ENCODE measurements at regions not wholly inside any gene's neighbourhood (a gene's known extent, or its start where the extent isn't known, plus 50 kb on each side); places are given as distances from the start of the nearest gene placed in this dataset.

DNA sequence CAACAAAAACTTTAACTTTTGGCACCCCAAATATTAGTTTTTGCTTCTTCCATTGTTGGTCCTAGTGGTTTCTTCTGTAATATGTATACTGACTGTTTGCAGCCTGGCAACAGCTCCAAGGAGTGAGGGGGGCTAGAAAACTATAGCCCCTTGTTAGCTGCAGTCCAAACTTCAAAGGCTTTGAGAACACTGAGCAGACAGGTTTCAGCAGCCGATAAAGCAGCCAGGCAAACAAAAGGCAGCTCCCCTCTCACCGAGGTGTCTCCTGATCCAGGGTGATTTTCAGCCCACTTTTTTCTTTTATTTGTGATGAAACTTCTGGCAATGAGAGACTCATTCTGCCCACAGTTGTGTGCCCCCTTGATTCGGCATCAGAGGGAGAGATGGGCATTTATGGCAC is 80.7 kb downstream of the OLIG3 start:
- TF ChIP-seq CTCF (IDR thresholded peaks at IDR 0.05; ENCODE audit: insufficient read depth in 1 of 2, low read depth in 1 of 2, low read length in 1 of 2, severe bottlenecking in 1 of 2, unreplicated experiment in 1 of 2) = no peak
- H3K27me3 Mint-ChIP-seq (ENCODE audit: insufficient read depth, unreplicated experiment) = no peaks in the 10 kb centered on the region
- no peaks in the 10 kb centered on the region for H3K36me3 Mint-ChIP-seq (ENCODE audit: insufficient read depth, unreplicated experiment)
- Histone ChIP-seq H3K4me3 (ENCODE audit: low read depth, low read length) (no peak overlapping the region), H3K36me3 (ENCODE audit: control insufficient read depth, insufficient read depth, low read length) (no peaks in the 10 kb centered on the region), H3K9me3 (no peaks in the 10 kb centered on the region), H3K27me3 (replicated peaks; ENCODE audit: control insufficient read depth, insufficient read depth, low read length) (no peaks in the 10 kb centered on the region), H3K4me1 (no peaks in the 10 kb centered on the region)
- POLR2A ChIA-PET = no interaction called here
- DNase-seq = no peak
- no peak overlapping the region for H3K27ac Mint-ChIP-seq (ENCODE audit: unreplicated experiment)
- CTCF ChIA-PET = interaction anchor here (0.6 kb wide), 1 partner anchor 202 kb away, joined by 3 read pairs; no protein-coding TSS in a partner anchor
- peaks cover 10% of the 10 kb centered on the region for H3K9me3 Mint-ChIP-seq (ENCODE audit: unreplicated experiment)
- no peak overlapping the region for H3K4me3 Mint-ChIP-seq (ENCODE audit: unreplicated experiment)
- BruUV-seq (replicated peaks) = no TSS peak
- intact Hi-C loops (cut with micrococcal nuclease; ENCODE audit: unreplicated experiment) = no loop called here
- H3K4me1 Mint-ChIP-seq (ENCODE audit: low read depth, unreplicated experiment) = peaks cover 7% of the 10 kb centered on the region

DNA sequence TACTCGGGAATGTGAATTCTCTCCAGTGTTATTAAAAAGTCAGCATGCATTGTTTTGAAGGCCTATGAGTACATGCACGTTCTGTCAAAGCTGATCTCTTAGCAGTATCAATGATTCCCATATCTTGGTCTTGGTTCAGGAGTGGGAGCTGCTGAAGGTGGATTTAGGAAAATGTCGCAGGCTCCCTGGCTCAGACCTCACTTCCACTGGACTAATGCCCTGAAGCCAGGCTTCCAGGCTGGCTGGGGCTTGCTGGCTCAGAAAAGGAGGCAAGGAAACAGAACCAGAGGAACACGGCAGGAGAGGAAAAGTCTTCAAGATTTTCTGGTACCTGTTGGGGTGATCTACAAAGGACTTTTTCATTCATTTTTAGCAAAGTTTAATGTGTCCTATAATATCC is 81.6 kb downstream of the OLIG3 start:
- peaks cover 10% of the 10 kb centered on the region for H3K9me3 Mint-ChIP-seq (ENCODE audit: unreplicated experiment)
- CTCF ChIA-PET = no interaction called here
- H3K36me3 Mint-ChIP-seq (ENCODE audit: insufficient read depth, unreplicated experiment) = no peaks in the 10 kb centered on the region
- intact Hi-C loops (cut with micrococcal nuclease; ENCODE audit: unreplicated experiment) = no loop called here
- no peak overlapping the region for H3K4me3 Mint-ChIP-seq (ENCODE audit: unreplicated experiment)
- TF ChIP-seq CTCF (IDR thresholded peaks at IDR 0.05; ENCODE audit: insufficient read depth in 1 of 2, low read depth in 1 of 2, low read length in 1 of 2, severe bottlenecking in 1 of 2, unreplicated experiment in 1 of 2) = no peak
- H3K4me1 Mint-ChIP-seq (ENCODE audit: low read depth, unreplicated experiment) = peaks cover 7% of the 10 kb centered on the region
- no peaks in the 10 kb centered on the region for H3K27me3 Mint-ChIP-seq (ENCODE audit: insufficient read depth, unreplicated experiment)
- H3K4me3 ChIP-seq (ENCODE audit: low read depth, low read length) = no peak overlapping the region
- H3K27me3 ChIP-seq (replicated peaks; ENCODE audit: control insufficient read depth, insufficient read depth, low read length) = no peaks in the 10 kb centered on the region
- no peak for DNase-seq
- POLR2A ChIA-PET = no interaction called here
- H3K27ac Mint-ChIP-seq (ENCODE audit: unreplicated experiment) = no peak overlapping the region
- no peaks in the 10 kb centered on the region for H3K36me3 ChIP-seq (ENCODE audit: control insufficient read depth, insufficient read depth, low read length)
- no peaks in the 10 kb centered on the region for H3K4me1 ChIP-seq
- H3K9me3 ChIP-seq = no peaks in the 10 kb centered on the region
- no TSS peak for BruUV-seq (replicated peaks)

DNA sequence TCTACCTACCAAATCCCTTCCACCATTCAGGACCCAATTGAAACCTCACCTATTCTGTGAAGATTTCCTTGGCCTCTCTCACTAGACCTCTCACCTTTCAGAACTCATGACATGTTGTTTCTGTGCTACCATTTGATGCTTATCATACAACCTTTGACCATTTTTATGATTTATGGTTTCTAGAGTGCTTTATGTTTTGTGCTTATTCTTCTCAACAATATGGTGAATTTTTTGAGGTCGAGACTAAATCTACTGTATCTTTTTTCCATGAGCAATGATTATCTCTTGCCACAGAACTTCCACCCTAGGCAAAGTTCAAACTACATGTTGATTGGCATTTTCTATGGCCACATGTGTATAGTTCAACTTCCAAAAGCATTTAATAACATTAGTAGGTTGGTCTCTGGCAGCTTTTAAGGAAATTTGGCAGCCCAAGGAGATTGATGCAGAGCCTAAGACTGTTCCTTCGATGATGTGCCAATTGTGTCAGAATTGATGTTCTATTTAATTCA is 84.9 kb downstream of the OLIG3 start:
- TF ChIP-seq CTCF (IDR thresholded peaks at IDR 0.05; ENCODE audit: insufficient read depth in 1 of 2, low read depth in 1 of 2, low read length in 1 of 2, severe bottlenecking in 1 of 2, unreplicated experiment in 1 of 2) = no peak

More for the DNA sequence above, 84.9 kb downstream of the OLIG3 start:
- H3K4me3 ChIP-seq (ENCODE audit: low read depth, low read length) = no peak overlapping the region
- no peaks in the 10 kb centered on the region for H3K36me3 ChIP-seq (ENCODE audit: control insufficient read depth, insufficient read depth, low read length)
- peaks cover 7% of the 10 kb centered on the region for H3K4me1 Mint-ChIP-seq (ENCODE audit: low read depth, unreplicated experiment)
- CTCF ChIA-PET = no interaction called here
- no peak overlapping the region for H3K4me3 Mint-ChIP-seq (ENCODE audit: unreplicated experiment)
- H3K9me3 Mint-ChIP-seq (ENCODE audit: unreplicated experiment) = peaks cover 10% of the 10 kb centered on the region
- H3K27me3 Mint-ChIP-seq (ENCODE audit: insufficient read depth, unreplicated experiment) = no peaks in the 10 kb centered on the region
- DNase-seq = no peak
- H3K4me1 ChIP-seq = no peaks in the 10 kb centered on the region
- H3K27ac Mint-ChIP-seq (ENCODE audit: unreplicated experiment) = no peak overlapping the region
- H3K9me3 ChIP-seq = no peaks in the 10 kb centered on the region
- POLR2A ChIA-PET = no interaction called here
- H3K27me3 ChIP-seq (replicated peaks; ENCODE audit: control insufficient read depth, insufficient read depth, low read length) = no peaks in the 10 kb centered on the region
- intact Hi-C loops (cut with micrococcal nuclease; ENCODE audit: unreplicated experiment) = no loop called here
- BruUV-seq (replicated peaks) = no TSS peak
- H3K36me3 Mint-ChIP-seq (ENCODE audit: insufficient read depth, unreplicated experiment) = no peaks in the 10 kb centered on the region

All from Caco-2 (cell line).